Pancreas (tissue), 10 donors: ENCODE measurements at regions not wholly inside any gene's neighbourhood (a gene's known extent, or its start where the extent isn't known, plus 50 kb on each side); places are given as distances from the start of the nearest gene placed in this dataset.

ENCODE experiments used
- ATAC-seq, 4 donors: fragments of 200-7000 bp; cut with Tn5 transposase; one replicate each; pipeline versions ENCODE4 v1.8.0 to v1.9.1; 2020; ENCODE audit warnings: mild to moderate bottlenecking in 4 of 4, moderate library complexity in 4 of 4
- DNase-seq, 6 donors: peaks; one replicate each; pipeline ENCODE4 v3.0.0-alpha.2; 2020
- FAIRE-seq: peaks from 2 replicates; lab custom pipeline; 2012; peaks lifted over from hg19 to GRCh38; lab: Jason Lieb, UNC
- H3K27ac ChIP-seq, 4 donors: fragments of 200-600 bp; sonication (generic); 1 replicate in 3 of 4; 2 replicates in 1 of 4; pipeline versions ENCODE4 v1.5.0 to v1.8.0; 2020
- H3K27me3 ChIP-seq, 4 donors: fragments of 200-600 bp; one replicate each; pipeline ENCODE4 v1.8.0; 2021
- H3K36me3 ChIP-seq, 3 donors: fragments of 200-600 bp; sonication (generic) in 1 of 3; one replicate each; pipeline versions ENCODE4 v1.5.0 to v1.8.0; 2020 to 2021
- H3K4me1 ChIP-seq, 3 donors: fragments of 200-600 bp; one replicate each; pipeline ENCODE4 v1.8.0; 2021
- H3K4me3 ChIP-seq, 4 donors: fragments of 200-600 bp; sonication (generic) in 2 of 4; one replicate each; pipeline versions ENCODE4 v1.5.0 to v1.8.0; 2020 to 2021
- H3K9me3 ChIP-seq, 4 donors: fragments of 200-600 bp; one replicate each; pipeline ENCODE4 v1.8.0; 2021
- CTCF ChIP-seq, 4 donors: fragments of 200-600 bp; sonication (generic) in 3 of 4; IDR thresholded peaks; one replicate each; pipeline versions ENCODE4 v1.5.0 to v1.8.0; 2021; ENCODE audit warnings: antibody characterized with exemption in 4 of 4
- WGBS, 2 donors: extraction: QIAGEN DNeasy Blood & Tissue Kit; methylation state at CpG; one replicate each; pipeline ENCODE4 v1.1.7; 2013; 5-methylcytosine and 5-hydroxymethylcytosine counted together
- intact Hi-C, 3 donors: fragments of 100-400 bp; cut with DNase I; formaldehyde crosslinking; loops; one replicate each; pipeline versions ENCODE4 v1.11.1 to v1.14.2; 2022
- donor health status: healthy with polysubstance abuse.
- donor health status: DM: no; HTN: no; CAD: no; lungs with moderate emphysema.
- donor health status: DM: no; HTN: no; CAD: no.
- donor health status: control.
- donor health status: control.
- donor health status: Bipolar disorder and iron deficiency.
- donor health status: DM: yes; HTN: yes; CAD: no.
- donor health status: DM: no; HTN: no; CAD: no.
- donor health status: DM: no; HTN: no; CAD: no.
- donor health status: DM: yes; HTN: yes; CAD: no.

GRCh38 chr12:77377116-77377515 lies 311.7 kb upstream of the E2F7 start:
- DNase-seq (no peak), FAIRE-seq (no peak), ATAC-seq (no peak)
- Histone ChIP-seq H3K4me1 (no peaks in the 10 kb centered on the region), H3K36me3 (no peaks in the 10 kb centered on the region), H3K27me3 (no peaks in the 10 kb centered on the region), H3K27ac (no peak overlapping the region), H3K9me3 (no peaks in the 10 kb centered on the region), H3K4me3 (no peak overlapping the region)
- intact Hi-C loops, result no loop called here
- TF ChIP-seq CTCF (IDR thresholded peaks at IDR 0.05), result no peak
- WGBS, 2 donors, result 48 to 50% methylated on average over 1 of the region's 1 CpG

GRCh38 chr12:77374673-77375072 lies 309.3 kb upstream of the E2F7 start:
- Histone ChIP-seq H3K36me3 (no peaks in the 10 kb centered on the region), H3K4me1 (no peaks in the 10 kb centered on the region), H3K27me3 (no peaks in the 10 kb centered on the region), H3K4me3 (no peak overlapping the region), H3K27ac (no peak overlapping the region), H3K9me3 (no peaks in the 10 kb centered on the region)
- intact Hi-C loops, result no loop called here
- DNase-seq (no peak), ATAC-seq (no peak), FAIRE-seq (no peak)
- WGBS, 2 donors, result 30% methylated on average over 1 of the region's 1 CpG
- TF ChIP-seq CTCF (IDR thresholded peaks at IDR 0.05), result no peak

GRCh38 chr12:77372494-77372893 lies 307.1 kb upstream of the E2F7 start:
- intact Hi-C loops, result no loop called here
- DNase-seq, result no peak
- Histone ChIP-seq H3K4me1 (no peaks in the 10 kb centered on the region), H3K36me3 (no peaks in the 10 kb centered on the region), H3K4me3 (no peak overlapping the region), H3K27me3 (no peaks in the 10 kb centered on the region), H3K27ac (no peak overlapping the region), H3K9me3 (no peaks in the 10 kb centered on the region)
- FAIRE-seq, result no peak
- WGBS, 2 donors, result 48 to 55% methylated on average over 1 of the region's 1 CpG
- no peak for TF ChIP-seq CTCF (IDR thresholded peaks at IDR 0.05)
- no peak for ATAC-seq

GRCh38 chr12:77372026-77372425 lies 306.7 kb upstream of the E2F7 start:
- DNase-seq (no peak), FAIRE-seq (no peak), ATAC-seq (no peak)
- no peak overlapping the region for H3K27ac ChIP-seq
- H3K27me3 ChIP-seq, result no peaks in the 10 kb centered on the region
- no peak for TF ChIP-seq CTCF (IDR thresholded peaks at IDR 0.05)
- H3K4me3 ChIP-seq, result no peak overlapping the region
- H3K4me1 ChIP-seq, result no peaks in the 10 kb centered on the region
- no peaks in the 10 kb centered on the region for H3K36me3 ChIP-seq
- no peaks in the 10 kb centered on the region for H3K9me3 ChIP-seq
- intact Hi-C loops, result no loop called here
- 23 to 35% methylated on average over 2 of the region's 2 CpGs for WGBS, 2 donors

GRCh38 chr12:77368379-77368778 lies 303.0 kb upstream of the E2F7 start:
- intact Hi-C loops, result no loop called here
- Histone ChIP-seq H3K27me3 (no peaks in the 10 kb centered on the region), H3K9me3 (no peaks in the 10 kb centered on the region), H3K4me1 (no peaks in the 10 kb centered on the region), H3K36me3 (no peaks in the 10 kb centered on the region), H3K4me3 (no peak overlapping the region), H3K27ac (no peak overlapping the region)
- ATAC-seq (no peak), FAIRE-seq (no peak), DNase-seq (no peak)
- no peak for TF ChIP-seq CTCF (IDR thresholded peaks at IDR 0.05)
- WGBS, 2 donors, result 92 to 96% methylated on average over 2 of the region's 2 CpGs
